Thymus (tissue), 11 donors: ENCODE measurements at regions not wholly inside any gene's neighbourhood (a gene's known extent, or its start where the extent isn't known, plus 50 kb on each side); places are given as distances from the start of the nearest gene placed in this dataset.

Experiments
- DNase-seq, 9 donors: peaks; one replicate each; pipeline ENCODE4 v3.0.0-alpha.2; 2013; ENCODE audit warnings: low spot score in 9 of 9, low read depth in 6 of 9, missing footprints in 1 of 9
- H3K27ac ChIP-seq, 2 donors: one replicate each; pipeline ENCODE4 v1.5.1; 2013; ENCODE audit warnings: control low read depth in 1 of 2, low read depth in 1 of 2, low read length in 1 of 2, mild to moderate bottlenecking in 1 of 2, moderate library complexity in 1 of 2
- H3K27me3 ChIP-seq, 2 donors: one replicate each; pipeline ENCODE4 v1.5.1; 2013; ENCODE audit warnings: low read length in 1 of 2; ENCODE audit not compliant: control insufficient read depth in 2 of 2, insufficient read depth in 1 of 2
- H3K36me3 ChIP-seq, 2 donors: one replicate each; pipeline ENCODE4 v1.5.1; 2013; ENCODE audit warnings: low read length in 1 of 2, mild to moderate bottlenecking in 1 of 2, moderate library complexity in 1 of 2; ENCODE audit not compliant: control insufficient read depth in 2 of 2, insufficient read depth in 2 of 2
- H3K4me1 ChIP-seq, 2 donors: one replicate each; pipeline ENCODE4 v1.5.1; 2013; ENCODE audit warnings: low read length in 2 of 2; ENCODE audit not compliant: control insufficient read depth in 2 of 2, insufficient read depth in 2 of 2
- H3K4me3 ChIP-seq, 2 donors: one replicate each; pipeline ENCODE4 v1.5.1; 2013; ENCODE audit warnings: low read length in 2 of 2, control low read depth in 1 of 2, mild to moderate bottlenecking in 1 of 2
- H3K9me3 ChIP-seq, 2 donors: one replicate each; pipeline ENCODE4 v1.5.1; 2013; ENCODE audit warnings: low read length in 1 of 2, mild to moderate bottlenecking in 1 of 2; ENCODE audit not compliant: control insufficient read depth in 2 of 2, insufficient read depth in 1 of 2
- WGBS: extraction: QIAGEN DNeasy Blood & Tissue Kit; methylation state at CpG from one replicate; pipeline ENCODE4 v1.1.7; 2013; 5-methylcytosine and 5-hydroxymethylcytosine counted together
- donor health status: healthy.

GRCh38 chr5:18032744-18033143 lies 398.5 kb downstream of the TAF11L14 start:
- no peak overlapping the region for H3K4me3 ChIP-seq
- no peak overlapping the region for H3K27ac ChIP-seq
- H3K27me3 ChIP-seq = no peaks in the 10 kb centered on the region
- 87% methylated on average over 4 of the region's 4 CpGs for WGBS
- no peaks in the 10 kb centered on the region for H3K36me3 ChIP-seq
- no peaks in the 10 kb centered on the region for H3K9me3 ChIP-seq
- H3K4me1 ChIP-seq = no peaks in the 10 kb centered on the region
- DNase-seq = no peak

GRCh38 chr5:18036531-18036930 lies 402.3 kb downstream of the TAF11L14 start:
- 94% methylated on average over 2 of the region's 2 CpGs for WGBS
- DNase-seq = no peak

GRCh38 chr5:18037718-18038117 lies 403.5 kb downstream of the TAF11L14 start:
- no peaks in the 10 kb centered on the region for H3K27me3 ChIP-seq
- H3K4me1 ChIP-seq = no peaks in the 10 kb centered on the region
- no peak overlapping the region for H3K27ac ChIP-seq
- H3K4me3 ChIP-seq = no peak overlapping the region
- H3K36me3 ChIP-seq = no peaks in the 10 kb centered on the region
- H3K9me3 ChIP-seq = no peaks in the 10 kb centered on the region
- 94% methylated on average over 2 of the region's 2 CpGs for WGBS
- DNase-seq = no peak

More at GRCh38 chr5:18036531-18036930, 402.3 kb downstream of the TAF11L14 start:
- Histone ChIP-seq H3K4me1 (no peaks in the 10 kb centered on the region), H3K36me3 (no peaks in the 10 kb centered on the region), H3K27ac (no peak overlapping the region), H3K4me3 (no peak overlapping the region), H3K9me3 (no peaks in the 10 kb centered on the region), H3K27me3 (no peaks in the 10 kb centered on the region)

GRCh38 chr5:18043344-18043743 lies 409.1 kb downstream of the TAF11L14 start:
- H3K4me1 ChIP-seq = no peaks in the 10 kb centered on the region
- no peak overlapping the region for H3K27ac ChIP-seq
- 34% methylated on average over 1 of the region's 1 CpG for WGBS
- H3K36me3 ChIP-seq = no peaks in the 10 kb centered on the region
- no peaks in the 10 kb centered on the region for H3K27me3 ChIP-seq
- DNase-seq = no peak
- no peaks in the 10 kb centered on the region for H3K9me3 ChIP-seq
- no peak overlapping the region for H3K4me3 ChIP-seq

- DNase-seq = no peak
- H3K4me1 ChIP-seq = no peaks in the 10 kb centered on the region
- no peak overlapping the region for H3K27ac ChIP-seq
- H3K36me3 ChIP-seq = no peaks in the 10 kb centered on the region
- 65% methylated on average over 2 of the region's 2 CpGs for WGBS
- H3K4me3 ChIP-seq = no peak overlapping the region
- H3K27me3 ChIP-seq = no peaks in the 10 kb centered on the region
- no peaks in the 10 kb centered on the region for H3K9me3 ChIP-seq
Observed at GRCh38 chr5:18048449-18048848, 414.2 kb downstream of the TAF11L14 start.

- no peak for DNase-seq
- WGBS = 91% methylated on average over 1 of the region's 1 CpG
Observed at GRCh38 chr5:18050345-18050744, 416.1 kb downstream of the TAF11L14 start.

GRCh38 chr5:18050776-18051175 lies 416.5 kb downstream of the TAF11L14 start:
- no peaks in the 10 kb centered on the region for H3K27me3 ChIP-seq
- H3K36me3 ChIP-seq = no peaks in the 10 kb centered on the region
- 68% methylated on average over 4 of the region's 4 CpGs for WGBS
- H3K4me1 ChIP-seq = no peaks in the 10 kb centered on the region
- H3K9me3 ChIP-seq = no peaks in the 10 kb centered on the region
- no peak overlapping the region for H3K27ac ChIP-seq
- DNase-seq = no peak
- no peak overlapping the region for H3K4me3 ChIP-seq

More at GRCh38 chr5:18050345-18050744, 416.1 kb downstream of the TAF11L14 start:
- H3K9me3 ChIP-seq = no peaks in the 10 kb centered on the region
- H3K36me3 ChIP-seq = no peaks in the 10 kb centered on the region
- H3K27me3 ChIP-seq = no peaks in the 10 kb centered on the region
- no peaks in the 10 kb centered on the region for H3K4me1 ChIP-seq
- H3K27ac ChIP-seq = no peak overlapping the region
- no peak overlapping the region for H3K4me3 ChIP-seq

- 61% methylated on average over 1 of the region's 1 CpG for WGBS
- Histone ChIP-seq H3K27ac (no peak overlapping the region), H3K4me3 (no peak overlapping the region), H3K4me1 (no peaks in the 10 kb centered on the region), H3K9me3 (no peaks in the 10 kb centered on the region), H3K27me3 (no peaks in the 10 kb centered on the region), H3K36me3 (no peaks in the 10 kb centered on the region)
- DNase-seq = no peak
Observed at GRCh38 chr5:18051953-18052352, 417.7 kb downstream of the TAF11L14 start.

- DNase-seq = no peak
Observed at GRCh38 chr5:18052569-18052968, 418.3 kb downstream of the TAF11L14 start.

GRCh38 chr5:18057725-18058124 lies 423.5 kb downstream of the TAF11L14 start:
- no peaks in the 10 kb centered on the region for H3K36me3 ChIP-seq
- 95% methylated on average over 3 of the region's 3 CpGs for WGBS
- H3K27ac ChIP-seq = no peak overlapping the region
- no peak for DNase-seq
- H3K4me3 ChIP-seq = no peak overlapping the region
- H3K9me3 ChIP-seq = no peaks in the 10 kb centered on the region
- H3K4me1 ChIP-seq = no peaks in the 10 kb centered on the region
- no peaks in the 10 kb centered on the region for H3K27me3 ChIP-seq

More at GRCh38 chr5:18052569-18052968, 418.3 kb downstream of the TAF11L14 start:
- H3K27me3 ChIP-seq = no peaks in the 10 kb centered on the region
- no peaks in the 10 kb centered on the region for H3K9me3 ChIP-seq
- 87% methylated on average over 3 of the region's 3 CpGs for WGBS
- H3K4me1 ChIP-seq = no peaks in the 10 kb centered on the region
- no peaks in the 10 kb centered on the region for H3K36me3 ChIP-seq
- no peak overlapping the region for H3K4me3 ChIP-seq
- no peak overlapping the region for H3K27ac ChIP-seq
